Naive thymus-derived CD4-positive, alpha-beta T cell (primary cell): ENCODE measurements at regions not wholly inside any gene's neighbourhood (a gene's known extent, or its start where the extent isn't known, plus 50 kb on each side); places are given as distances from the start of the nearest gene placed in this dataset.

Experiments
- ATAC-seq: fragments of 150-1000 bp; cut with Tn5 transposase; 2 replicates; pipeline ENCODE4 v1.10.0; 2021; ENCODE audit warnings: mild to moderate bottlenecking, moderate library complexity
- CTCF ChIA-PET: fragments of 350-600 bp; sonication (Branson Sonifier 250); formaldehyde crosslinking; loops from one replicate; lab custom pipeline; 2021; ENCODE audit warnings: antibody characterized with exemption; lab: Charles Lee
- POLR2A ChIA-PET: fragments of 350-600 bp; sonication (Branson Sonifier 250); formaldehyde crosslinking; loops from one replicate; lab custom pipeline; 2021; ENCODE audit warnings: antibody characterized with exemption, inconsistent platforms; lab: Charles Lee
- DNase-seq, 9 donors: peaks; one replicate each; pipeline versions ENCODE4 v3.0.0 to v3.0.0-alpha.2; 2020 to 2022; ENCODE audit warnings: mixed read lengths in 1 of 9
- H3K27ac ChIP-seq: one replicate; pipeline ENCODE4 v1.7.0; 2013; ENCODE audit warnings: mild to moderate bottlenecking, low read depth, low read length, moderate library complexity
- H3K27me3 ChIP-seq, 2 donors: one replicate each; pipeline ENCODE4 v1.7.0; 2013; ENCODE audit warnings: low read length in 2 of 2, mild to moderate bottlenecking in 2 of 2, moderate library complexity in 2 of 2; ENCODE audit not compliant: control insufficient read depth in 2 of 2, insufficient read depth in 2 of 2
- H3K36me3 ChIP-seq, 3 experiments: 1 replicate in 2 of 3; 2 replicates in 1 of 3; pipeline ENCODE4 v1.7.0; 2013; ENCODE audit warnings: low read length in 3 of 3, mild to moderate bottlenecking in 3 of 3, moderate library complexity in 1 of 3; ENCODE audit not compliant: insufficient read depth in 3 of 3, control insufficient read depth in 2 of 3
- H3K4me1 ChIP-seq, 2 donors: one replicate each; pipeline ENCODE4 v1.7.0; 2013; ENCODE audit warnings: low read length in 2 of 2, mild to moderate bottlenecking in 2 of 2, moderate library complexity in 1 of 2; ENCODE audit not compliant: control insufficient read depth in 2 of 2, insufficient read depth in 2 of 2
- H3K4me3 ChIP-seq: 2 replicates; pipeline ENCODE4 v1.7.0; 2013; ENCODE audit warnings: mild to moderate bottlenecking, low read length
- H3K9me3 ChIP-seq, 3 experiments: 1 replicate in 2 of 3; 2 replicates in 1 of 3; pipeline ENCODE4 v1.7.0; 2013; ENCODE audit warnings: low read length in 3 of 3; ENCODE audit not compliant: control insufficient read depth in 2 of 3
- H3K27ac Mint-ChIP-seq, 9 donors: one replicate each; pipeline ENCODE4 v1.8.0; 2020 to 2022; ENCODE audit warnings: mixed read lengths in 9 of 9, mild to moderate bottlenecking in 8 of 9, moderate library complexity in 5 of 9, inconsistent platforms in 2 of 9
- H3K27me3 Mint-ChIP-seq, 5 donors: one replicate each; pipeline ENCODE4 v1.8.0; 2021 to 2022; ENCODE audit warnings: mixed read lengths in 5 of 5, mild to moderate bottlenecking in 1 of 5
- H3K36me3 Mint-ChIP-seq, 5 donors: one replicate each; pipeline ENCODE4 v1.8.0; 2020 to 2022; ENCODE audit warnings: mixed read lengths in 5 of 5, mild to moderate bottlenecking in 3 of 5, inconsistent platforms in 1 of 5
- H3K4me1 Mint-ChIP-seq, 7 donors: one replicate each; pipeline ENCODE4 v1.8.0; 2020 to 2022; ENCODE audit warnings: mixed read lengths in 7 of 7, mild to moderate bottlenecking in 3 of 7, inconsistent platforms in 1 of 7
- H3K4me3 Mint-ChIP-seq, 10 donors: one replicate each; pipeline ENCODE4 v1.8.0; 2020 to 2022; ENCODE audit warnings: mild to moderate bottlenecking in 10 of 10, mixed read lengths in 10 of 10, moderate library complexity in 6 of 10, inconsistent platforms in 2 of 10
- H3K9me3 Mint-ChIP-seq, 11 donors: one replicate each; pipeline ENCODE4 v1.8.0; 2020 to 2022; ENCODE audit warnings: mixed read lengths in 11 of 11, mild to moderate bottlenecking in 4 of 11, inconsistent platforms in 1 of 11, moderate library complexity in 1 of 11
- intact Hi-C, 2 donors: fragments of 100-400 bp; cut with micrococcal nuclease; formaldehyde crosslinking; loops; one replicate each; pipeline ENCODE4 v1.15.1; 2023

DNA sequence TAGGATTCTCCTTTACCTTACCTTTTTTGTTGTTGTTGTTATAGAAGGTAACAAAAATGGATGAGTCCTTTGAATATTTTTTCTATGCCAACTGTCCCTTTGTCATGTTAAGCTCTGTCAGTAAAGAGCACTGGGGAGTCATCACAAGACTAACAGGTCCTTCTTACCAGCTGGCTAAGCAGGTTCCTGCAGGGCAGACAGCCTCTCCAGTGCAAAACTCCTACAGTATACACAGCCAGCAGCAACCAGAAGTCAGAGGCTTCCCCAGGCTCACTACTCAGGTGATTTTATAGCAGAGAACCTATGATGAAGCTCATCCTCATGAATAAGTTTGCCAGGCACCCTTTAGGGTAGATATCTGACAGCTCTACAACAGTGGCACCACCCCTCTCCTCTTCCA, 271.1 kb downstream of the RERGL start:
- Mint-ChIP-seq H3K9me3 (peaks cover 0 to 38% (median 14%) of the 10 kb centered on the region in 11 donors), H3K4me3 (no peak overlapping the region), H3K27ac (no peak overlapping the region), H3K36me3 (no peaks in the 10 kb centered on the region), H3K27me3 (no peaks in the 10 kb centered on the region), H3K4me1 (no peaks in the 10 kb centered on the region)
- intact Hi-C loops = no loop called here
- H3K36me3 ChIP-seq = no peaks in the 10 kb centered on the region
- no peak for DNase-seq
- H3K27me3 ChIP-seq = no peaks in the 10 kb centered on the region
- no peak for ATAC-seq
- H3K9me3 ChIP-seq = peaks cover 0 to 2% (median 0%) of the 10 kb centered on the region in 3 experiments
- CTCF ChIA-PET = no interaction called here
- POLR2A ChIA-PET = no interaction called here
- H3K4me1 ChIP-seq = no peaks in the 10 kb centered on the region
- H3K4me3 ChIP-seq = no peak overlapping the region
- H3K27ac ChIP-seq = no peak overlapping the region

- H3K27ac ChIP-seq = no peak overlapping the region
- no peaks in the 10 kb centered on the region for H3K4me1 ChIP-seq
- ATAC-seq = no peak
- H3K4me1 Mint-ChIP-seq = no peaks in the 10 kb centered on the region
- H3K27me3 Mint-ChIP-seq = no peaks in the 10 kb centered on the region
- H3K36me3 Mint-ChIP-seq = no peaks in the 10 kb centered on the region
- no peak overlapping the region for H3K4me3 Mint-ChIP-seq
- H3K9me3 Mint-ChIP-seq = peaks cover 5 to 39% (median 19%) of the 10 kb centered on the region in 11 donors
- no peak overlapping the region for H3K27ac Mint-ChIP-seq
- ChIA-PET CTCF (no interaction called here), POLR2A (no interaction called here)
- H3K9me3 ChIP-seq = peaks cover 0 to 12% (median 5%) of the 10 kb centered on the region in 3 experiments
- no peak overlapping the region for H3K4me3 ChIP-seq
- DNase-seq = no peak
- intact Hi-C loops = no loop called here
- H3K27me3 ChIP-seq = no peaks in the 10 kb centered on the region
- H3K36me3 ChIP-seq = no peaks in the 10 kb centered on the region
These were observed 279.6 kb downstream of the RERGL start for GRCh38 chr12:17810399-17810798.

- Histone ChIP-seq H3K27ac (no peak overlapping the region), H3K27me3 (no peaks in the 10 kb centered on the region), H3K36me3 (no peaks in the 10 kb centered on the region), H3K4me3 (no peak overlapping the region), H3K4me1 (no peaks in the 10 kb centered on the region), H3K9me3 (peaks cover 0 to 12% (median 5%) of the 10 kb centered on the region in 3 experiments)
- Mint-ChIP-seq H3K36me3 (no peaks in the 10 kb centered on the region), H3K4me1 (no peaks in the 10 kb centered on the region), H3K4me3 (no peak overlapping the region), H3K9me3 (peaks cover 5 to 29% (median 14%) of the 10 kb centered on the region in 11 donors), H3K27me3 (no peaks in the 10 kb centered on the region), H3K27ac (no peak overlapping the region)
- POLR2A ChIA-PET = no interaction called here
- no peak for ATAC-seq
- DNase-seq = no peak
- intact Hi-C loops = no loop called here
- CTCF ChIA-PET = no interaction called here
These were observed 280.8 kb downstream of the RERGL start for GRCh38 chr12:17809206-17809605.

DNA sequence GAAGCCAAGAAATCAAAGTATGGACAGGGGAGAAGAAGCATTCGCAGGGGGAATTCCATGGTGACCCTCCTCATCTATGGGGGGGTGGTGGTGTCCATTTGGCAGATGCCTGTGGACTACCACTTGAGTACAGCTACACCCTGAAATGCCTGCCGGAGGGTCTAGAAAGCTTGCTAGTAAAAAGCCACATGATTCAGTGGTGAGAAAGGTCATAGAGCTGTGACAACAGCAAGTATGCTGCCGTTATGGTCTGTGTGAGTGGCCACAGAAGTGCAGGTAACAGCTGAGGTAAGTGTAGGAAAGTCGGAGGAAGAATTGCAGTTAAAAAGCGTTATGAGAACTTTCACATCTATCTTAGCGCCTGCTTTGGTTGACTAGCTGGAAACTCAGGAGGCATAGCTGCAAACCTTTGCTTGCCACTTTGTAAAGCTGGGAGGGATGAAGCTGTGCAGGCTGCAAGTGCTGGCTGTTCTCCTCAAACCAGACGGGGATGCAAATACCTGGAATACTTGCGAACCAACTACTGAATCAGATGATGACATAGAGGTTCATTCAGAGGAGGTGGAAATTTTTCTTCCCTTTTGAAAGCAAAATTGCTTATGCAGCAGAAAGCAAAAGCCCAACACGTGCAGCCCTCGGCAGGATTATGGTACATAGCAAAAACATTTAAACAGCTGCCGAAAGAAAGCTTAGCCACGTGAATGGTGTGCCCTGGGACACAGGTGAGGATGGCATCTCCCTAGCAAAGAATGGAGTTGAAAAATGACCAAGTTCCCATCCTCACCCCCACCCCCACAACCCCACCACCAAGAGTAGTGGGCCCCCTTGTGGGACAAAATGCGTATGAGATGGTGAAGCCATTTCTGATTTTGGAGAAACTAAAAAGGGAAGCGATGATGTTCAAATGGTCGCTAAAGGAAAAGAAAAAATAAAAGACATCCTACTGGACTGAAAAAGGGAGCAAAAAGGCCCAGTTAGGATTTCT, 287.0 kb downstream of the RERGL start:
- no peak overlapping the region for H3K27ac Mint-ChIP-seq
- POLR2A ChIA-PET = no interaction called here
- intact Hi-C loops = no loop called here
- no peak overlapping the region for H3K4me3 Mint-ChIP-seq
- DNase-seq = no peak
- H3K27ac ChIP-seq = no peak overlapping the region
- H3K36me3 Mint-ChIP-seq = no peaks in the 10 kb centered on the region
- H3K27me3 ChIP-seq = no peaks in the 10 kb centered on the region
- H3K9me3 Mint-ChIP-seq = peaks cover 0 to 33% (median 13%) of the 10 kb centered on the region in 11 donors
- H3K36me3 ChIP-seq = no peaks in the 10 kb centered on the region
- no peak for ATAC-seq
- no peaks in the 10 kb centered on the region for H3K9me3 ChIP-seq
- no peaks in the 10 kb centered on the region for H3K4me1 ChIP-seq
- no peak overlapping the region for H3K4me3 ChIP-seq
- CTCF ChIA-PET = no interaction called here
- H3K27me3 Mint-ChIP-seq = no peaks in the 10 kb centered on the region
- H3K4me1 Mint-ChIP-seq = no peaks in the 10 kb centered on the region

DNA sequence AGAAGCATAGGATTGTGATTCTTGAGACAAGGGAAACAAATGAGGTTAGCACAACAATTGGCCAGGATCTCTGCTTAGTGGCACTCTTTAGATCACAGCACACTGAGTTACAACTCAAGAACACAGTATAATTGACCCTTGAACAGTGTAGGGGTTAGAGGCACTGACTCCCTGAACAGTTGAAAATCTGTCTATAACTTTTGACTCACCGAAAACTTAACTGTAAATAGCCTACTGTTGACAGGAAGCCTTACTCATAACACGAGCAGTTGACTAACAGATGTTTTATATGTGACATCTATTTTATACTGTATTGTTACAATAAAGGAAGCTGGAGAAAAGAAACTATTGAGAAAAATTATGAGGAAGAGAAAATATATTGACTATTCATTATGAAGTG, 296.1 kb downstream of the RERGL start:
- Histone ChIP-seq H3K27ac (no peak overlapping the region), H3K4me3 (no peak overlapping the region), H3K36me3 (no peaks in the 10 kb centered on the region), H3K9me3 (no peaks in the 10 kb centered on the region), H3K4me1 (no peaks in the 10 kb centered on the region), H3K27me3 (no peaks in the 10 kb centered on the region)
- Mint-ChIP-seq H3K4me3 (no peak overlapping the region), H3K36me3 (no peaks in the 10 kb centered on the region), H3K4me1 (no peaks in the 10 kb centered on the region), H3K9me3 (peaks cover 0 to 18% (median 3%) of the 10 kb centered on the region in 11 donors), H3K27me3 (no peaks in the 10 kb centered on the region), H3K27ac (no peak overlapping the region)
- ChIA-PET CTCF (interaction anchor here (0.7 kb wide), 1 partner anchor 121 kb away, joined by 3 read pairs; no protein-coding TSS in a partner anchor), POLR2A (no interaction called here)
- ATAC-seq = no peak
- DNase-seq = no peak
- intact Hi-C loops = no loop called here

GRCh38 chr12:17778242-17778641, 311.8 kb downstream of the RERGL start:
- Mint-ChIP-seq H3K36me3 (peaks cover 0 to 8% (median 0%) of the 10 kb centered on the region in 5 donors), H3K4me3 (no peak overlapping the region), H3K27ac (no peak overlapping the region), H3K4me1 (no peaks in the 10 kb centered on the region), H3K27me3 (no peaks in the 10 kb centered on the region), H3K9me3 (peaks cover 3 to 29% (median 16%) of the 10 kb centered on the region in 11 donors)
- intact Hi-C loops = loop anchor here in 1 of 2 donors (2.0 kb wide), 1 partner anchor 85 kb away; no protein-coding TSS in a partner anchor
- no peak overlapping the region for H3K4me3 ChIP-seq
- POLR2A ChIA-PET = no interaction called here
- no peaks in the 10 kb centered on the region for H3K27me3 ChIP-seq
- no peak for ATAC-seq
- DNase-seq = no peak
- H3K9me3 ChIP-seq = no peaks in the 10 kb centered on the region
- CTCF ChIA-PET = no interaction called here
- no peaks in the 10 kb centered on the region for H3K36me3 ChIP-seq
- no peak overlapping the region for H3K27ac ChIP-seq
- no peaks in the 10 kb centered on the region for H3K4me1 ChIP-seq
